Esophagus muscularis mucosa (tissue), 4 donors: ENCODE measurements at regions not wholly inside any gene's neighbourhood (a gene's known extent, or its start where the extent isn't known, plus 50 kb on each side); places are given as distances from the start of the nearest gene placed in this dataset.

Experiments
- CTCF ChIP-seq, 3 experiments: fragments of 200-600 bp in 2 of 3; fragments of 450-650 bp in 1 of 3; sonication (generic) in 2 of 3; IDR thresholded peaks; one replicate each; pipeline ENCODE4 v1.5.1; 2017 to 2019; ENCODE audit warnings: antibody characterized with exemption in 3 of 3, mild to moderate bottlenecking in 2 of 3, moderate library complexity in 1 of 3
- EP300 ChIP-seq: sonication (generic); formaldehyde crosslinking; IDR thresholded peaks from one replicate; pipeline ENCODE4 v1.6.1; 2017; ENCODE audit warnings: antibody characterized with exemption
- POLR2A ChIP-seq: fragments of 450-650 bp; IDR thresholded peaks from one replicate; pipeline ENCODE4 v1.6.1; 2017; ENCODE audit warnings: antibody characterized with exemption, moderate library complexity, mild to moderate bottlenecking, low read depth

GRCh38 chr3:117964814-117965213 is 1069.8 kb downstream of the IGSF11 start:
- TF ChIP-seq CTCF (IDR thresholded peaks at IDR 0.05), result no peak
- TF ChIP-seq EP300, result no peak
- TF ChIP-seq POLR2A, result no peak
